GM18861 (cell line): ENCODE measurements at regions not wholly inside any gene's neighbourhood (a gene's known extent, or its start where the extent isn't known, plus 50 kb on each side); places are given as distances from the start of the nearest gene placed in this dataset.
"Not testable (repeated sequence)": the region's sequence is repeated elsewhere in the genome, so short reads cannot be mapped to it uniquely, and the experiment has no call there.

Experiments
- ATAC-seq: cut with Tn5 transposase; IDR thresholded peaks from one replicate; pipeline ENCODE4 v1.9.1; 2021; ENCODE audit not compliant: unreplicated experiment

DNA sequence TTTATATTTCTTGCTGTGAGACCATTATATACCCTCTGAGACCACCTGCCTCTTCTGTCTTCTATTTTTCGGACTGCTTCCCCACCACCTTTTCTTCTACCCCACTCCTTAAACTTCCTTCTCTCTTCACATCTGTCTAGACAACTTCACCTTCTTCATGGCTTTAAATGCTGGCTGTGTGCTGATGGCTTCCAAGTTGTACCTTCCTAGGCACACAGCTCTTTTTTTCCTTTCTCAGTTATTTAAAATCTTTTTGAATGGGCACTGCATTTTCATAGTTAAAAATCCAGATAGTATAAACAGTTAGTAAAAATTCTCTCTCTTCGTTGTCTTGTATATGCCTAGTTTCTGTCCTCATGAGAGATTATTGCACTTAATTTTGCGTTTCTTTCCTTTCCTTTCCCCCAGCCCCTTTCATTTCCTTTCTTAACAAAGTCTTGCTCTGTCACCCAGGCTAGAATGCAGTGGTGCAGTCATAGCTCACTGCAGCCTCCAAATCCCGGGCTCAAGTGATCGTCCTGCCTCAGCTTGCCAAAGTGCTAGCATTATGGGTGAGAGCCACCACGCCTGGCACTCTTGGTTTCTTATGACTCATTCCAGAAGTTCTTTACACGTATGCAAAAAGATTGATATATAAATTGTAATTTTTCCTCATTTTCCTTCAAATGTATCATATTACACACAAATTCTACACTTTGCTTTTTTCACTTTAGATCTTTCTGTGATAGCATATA lies 114.3 kb downstream of the NPIPB5 start:
- ATAC-seq: no peak

GRCh38 chr16:22625967-22626366 lies 115.3 kb downstream of the NPIPB5 start:
- ATAC-seq: no peak

DNA sequence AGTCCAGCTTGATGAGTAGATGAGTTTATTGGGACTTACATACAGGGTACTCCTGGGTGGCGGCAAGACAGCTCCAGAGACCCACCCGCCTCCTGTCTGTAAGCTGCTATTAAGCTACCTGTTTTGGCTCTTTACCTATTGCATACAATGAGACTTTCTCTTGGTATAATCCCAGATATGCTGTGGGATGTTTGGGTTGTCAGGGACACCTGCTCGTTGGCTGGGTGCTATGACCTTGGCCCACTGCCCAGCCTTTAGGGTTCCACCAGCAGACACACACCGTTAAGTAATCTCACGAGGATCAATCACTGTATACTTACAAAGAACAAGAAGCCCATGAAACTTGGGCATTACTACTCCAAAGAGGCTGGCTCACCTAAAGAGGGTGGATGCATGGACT lies 116.4 kb downstream of the NPIPB5 start:
- ATAC-seq: no peak

GRCh38 chr16:22628994-22629393 lies 118.3 kb downstream of the NPIPB5 start:
- no peak for ATAC-seq

GRCh38 chr16:22630242-22630641 lies 119.6 kb downstream of the NPIPB5 start:
- ATAC-seq: no peak

DNA sequence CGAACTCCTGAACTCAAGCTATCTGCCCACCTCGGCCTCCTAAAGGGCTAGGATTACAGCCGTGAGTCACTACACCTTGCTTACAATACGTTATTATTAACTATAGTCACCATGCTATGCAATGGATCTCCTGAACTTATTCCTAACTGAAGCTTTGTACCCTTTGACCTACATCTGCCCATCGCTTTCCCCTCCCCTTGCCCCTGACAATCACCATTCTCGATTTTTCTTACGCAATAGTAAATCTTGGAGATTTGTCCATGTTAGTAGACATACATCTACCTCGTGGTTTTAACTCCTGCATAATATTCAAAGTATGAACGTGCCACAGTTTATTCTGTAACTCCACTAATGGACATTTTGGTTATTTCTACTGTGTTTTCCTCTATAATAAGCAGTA lies 120.6 kb downstream of the NPIPB5 start:
- no peak for ATAC-seq

- ATAC-seq: no peak
Measured at GRCh38 chr16:22632606-22633005, 121.9 kb downstream of the NPIPB5 start.

GRCh38 chr16:22633280-22633679 lies 122.6 kb downstream of the NPIPB5 start:
- ATAC-seq: no peak

DNA sequence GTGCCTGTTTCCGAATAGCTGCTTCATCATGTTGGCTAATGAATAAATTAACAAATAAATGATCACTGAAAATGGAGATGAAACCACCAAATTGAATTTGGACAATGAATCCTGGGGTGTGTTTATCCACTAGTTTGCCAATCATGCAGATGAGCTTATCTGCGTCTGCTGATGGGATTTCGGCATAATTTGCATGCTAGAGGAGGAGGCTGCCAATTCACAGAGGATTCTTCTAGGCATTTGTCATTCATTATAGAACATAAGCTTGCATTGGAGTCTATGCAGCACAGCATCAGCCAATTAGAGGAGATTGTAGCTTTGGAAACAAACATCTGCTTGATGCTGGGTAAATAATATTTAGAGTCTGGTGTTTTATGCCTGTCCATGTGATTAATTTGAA lies 123.1 kb downstream of the NPIPB5 start:
- no peak for ATAC-seq

GRCh38 chr16:22634954-22635353 lies 124.3 kb downstream of the NPIPB5 start:
- no peak for ATAC-seq

DNA sequence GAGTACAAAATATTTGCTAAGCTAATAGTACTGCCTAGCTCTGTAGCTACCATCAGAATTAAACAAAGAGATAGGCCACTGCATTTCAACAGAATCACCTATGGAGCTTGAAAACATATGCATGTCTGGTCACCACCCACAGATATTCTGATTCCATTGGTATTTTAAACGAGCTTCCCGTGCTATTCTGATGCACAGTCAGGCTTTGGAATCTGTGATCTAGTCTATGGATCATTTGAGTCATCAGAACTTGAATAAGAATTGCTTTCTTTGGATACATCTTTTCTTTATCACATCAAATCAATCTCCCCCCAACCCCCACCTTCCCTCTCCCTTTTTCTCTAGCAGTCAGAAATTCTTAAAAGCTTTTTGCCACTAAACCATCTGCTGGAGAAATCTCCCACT lies 124.7 kb downstream of the NPIPB5 start:
- ATAC-seq: no peak

GRCh38 chr16:22635801-22636200 lies 125.1 kb downstream of the NPIPB5 start:
- ATAC-seq: no peak

GRCh38 chr16:22638393-22639206 lies 127.9 kb downstream of the NPIPB5 start:
- ATAC-seq: no peak

- no peak for ATAC-seq
Measured at GRCh38 chr16:22641131-22641628, 130.5 kb downstream of the NPIPB5 start.

DNA sequence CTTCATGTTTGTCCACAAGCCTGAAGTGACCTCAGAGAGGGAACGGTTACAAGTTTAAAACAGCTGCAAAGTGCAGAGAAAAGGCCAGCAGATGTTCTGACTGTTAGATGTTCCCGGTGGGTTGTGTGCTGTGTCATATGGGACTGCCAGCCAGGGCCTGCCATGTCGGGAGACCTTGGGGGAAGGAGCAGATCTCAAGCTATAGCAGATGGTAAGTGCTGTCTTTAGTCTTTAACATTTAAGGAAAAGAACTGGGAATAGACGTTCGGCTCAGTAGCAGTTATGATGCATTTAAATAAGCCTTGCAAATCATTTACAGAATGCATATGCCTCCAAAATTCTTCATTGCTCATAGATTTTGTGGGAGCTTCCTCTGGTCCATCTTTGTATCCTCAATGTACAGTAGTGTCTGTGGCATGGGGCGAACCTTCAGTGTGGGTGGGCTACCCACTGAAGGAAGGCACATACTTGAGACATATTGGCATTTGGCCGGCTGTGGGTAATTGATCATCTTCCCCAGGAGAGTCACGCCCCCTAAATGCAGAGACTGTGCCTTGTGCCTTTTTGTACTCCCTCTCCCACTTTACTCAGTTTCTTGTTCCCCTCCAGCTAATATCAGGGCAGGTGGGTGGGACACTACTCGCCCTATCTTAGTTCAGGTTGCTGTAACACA lies 131.9 kb downstream of the NPIPB5 start:
- ATAC-seq: no peak

GRCh38 chr16:22643203-22643602 lies 132.5 kb downstream of the NPIPB5 start:
- not testable (repeated sequence) for ATAC-seq

- ATAC-seq: no peak
Measured at GRCh38 chr16:22643886-22644285, 133.2 kb downstream of the NPIPB5 start.

DNA sequence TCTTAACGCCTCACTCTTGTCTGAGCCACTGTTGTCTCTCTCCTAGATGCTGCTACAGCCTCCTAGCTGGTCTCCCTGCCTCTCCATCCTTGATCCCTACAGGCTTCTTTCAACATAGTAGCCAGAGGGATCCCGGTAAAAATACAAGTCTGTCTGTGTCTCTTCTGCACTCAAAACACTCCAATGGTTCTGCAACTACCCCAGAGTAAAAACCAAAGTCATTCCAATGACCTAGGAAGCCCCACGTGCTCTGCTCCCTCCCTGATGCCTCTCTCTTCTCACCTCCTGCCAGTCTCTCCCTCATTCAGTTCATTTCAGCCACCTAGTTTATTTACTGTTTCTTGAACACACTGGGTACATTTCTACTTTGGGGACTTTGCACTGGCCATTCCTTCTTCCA lies 135.2 kb downstream of the NPIPB5 start:
- no peak for ATAC-seq

- ATAC-seq: no peak
Measured at GRCh38 chr16:22646948-22647556, 136.4 kb downstream of the NPIPB5 start.

DNA sequence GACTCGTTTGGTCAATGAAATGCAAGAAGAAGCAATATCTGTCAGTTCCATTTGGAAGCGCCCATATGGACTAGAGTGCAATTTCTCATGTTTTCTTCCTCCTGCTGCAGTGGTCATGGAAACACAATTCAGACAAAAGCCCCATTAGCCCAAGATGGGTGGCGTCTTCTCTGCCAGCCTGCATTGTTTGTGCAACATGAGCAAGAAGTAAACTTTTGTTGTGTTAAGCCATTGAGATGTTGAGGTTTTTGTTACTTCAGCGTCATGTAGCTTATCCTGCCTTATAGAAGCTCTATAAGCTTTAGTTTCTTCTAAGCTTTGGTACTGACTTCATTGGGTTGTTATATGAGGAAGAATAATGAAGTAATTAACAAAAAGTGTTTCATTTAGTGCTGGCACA lies 137.4 kb downstream of the NPIPB5 start:
- ATAC-seq: no peak

- no peak for ATAC-seq
Measured at GRCh38 chr16:22648941-22649340, 138.2 kb downstream of the NPIPB5 start.
